Muscle of leg (tissue), 3 donors: ENCODE measurements at regions not wholly inside any gene's neighbourhood (a gene's known extent, or its start where the extent isn't known, plus 50 kb on each side); places are given as distances from the start of the nearest gene placed in this dataset.

Experiments used
- DNase-seq: peaks from one replicate; pipeline ENCODE4 v3.0.0; 2013
- H3K27ac ChIP-seq: one replicate; pipeline ENCODE4 v1.5.1; 2013; ENCODE audit warnings: mild to moderate bottlenecking, low read length, control low read depth
- H3K27me3 ChIP-seq: one replicate; pipeline ENCODE4 v1.6.1; 2013; ENCODE audit warnings: low read length; ENCODE audit not compliant: control insufficient read depth, insufficient read depth
- H3K36me3 ChIP-seq: one replicate; pipeline ENCODE4 v1.6.1; 2013; ENCODE audit warnings: low read length; ENCODE audit not compliant: control insufficient read depth, insufficient read depth
- H3K4me1 ChIP-seq: one replicate; pipeline ENCODE4 v1.6.1; 2013; ENCODE audit warnings: low read length; ENCODE audit not compliant: control insufficient read depth, insufficient read depth
- H3K4me3 ChIP-seq: one replicate; pipeline ENCODE4 v1.5.1; 2013; ENCODE audit warnings: low read length, control low read depth
- H3K9me3 ChIP-seq: replicated peaks from 2 replicates; pipeline ENCODE4 v1.6.1; 2013; ENCODE audit warnings: low read depth, low read length; ENCODE audit not compliant: control insufficient read depth
- WGBS: methylation state at CpG from one replicate; pipeline ENCODE4 v1.1.5; 2013; ENCODE audit warnings: missing lambda C conversion rate; ENCODE audit not compliant: insufficient coverage; 5-methylcytosine and 5-hydroxymethylcytosine counted together

- DNase-seq = no peak
- Histone ChIP-seq H3K36me3 (no peaks in the 10 kb centered on the region), H3K27ac (no peak overlapping the region), H3K9me3 (no peaks in the 10 kb centered on the region), H3K4me3 (no peak overlapping the region), H3K4me1 (peaks cover 4% of the 10 kb centered on the region), H3K27me3 (peaks cover 2% of the 10 kb centered on the region)
- 88% methylated on average over 8 of the region's 10 CpGs for WGBS
These were observed 187.1 kb downstream of the MYCN start for GRCh38 chr2:16127276-16127940.

- WGBS = no CpG with 5 or more reads among the region's 4 CpGs
- H3K4me3 ChIP-seq = no peak overlapping the region
- H3K27ac ChIP-seq = no peak overlapping the region
- DNase-seq = no peak
- peaks cover 4% of the 10 kb centered on the region for H3K4me1 ChIP-seq
- peaks cover 2% of the 10 kb centered on the region for H3K27me3 ChIP-seq
- H3K9me3 ChIP-seq = no peaks in the 10 kb centered on the region
- H3K36me3 ChIP-seq = no peaks in the 10 kb centered on the region
These were observed 186.3 kb downstream of the MYCN start for GRCh38 chr2:16126517-16127275.

- Histone ChIP-seq H3K4me3 (no peak overlapping the region), H3K9me3 (no peaks in the 10 kb centered on the region), H3K36me3 (no peaks in the 10 kb centered on the region), H3K27ac (no peak overlapping the region), H3K27me3 (peaks cover 2% of the 10 kb centered on the region), H3K4me1 (peaks cover 4% of the 10 kb centered on the region)
- 65% methylated on average over 8 of the region's 18 CpGs for WGBS
- no peak for DNase-seq
These were observed 185.5 kb downstream of the MYCN start for GRCh38 chr2:16125614-16126516.

- peaks cover 2% of the 10 kb centered on the region for H3K27me3 ChIP-seq
- no peak overlapping the region for H3K27ac ChIP-seq
- H3K9me3 ChIP-seq = no peaks in the 10 kb centered on the region
- 54% methylated on average over 2 of the region's 8 CpGs for WGBS
- H3K4me1 ChIP-seq = peaks cover 4% of the 10 kb centered on the region
- no peak overlapping the region for H3K4me3 ChIP-seq
- no peaks in the 10 kb centered on the region for H3K36me3 ChIP-seq
- DNase-seq = no peak
These were observed 184.7 kb downstream of the MYCN start for GRCh38 chr2:16124881-16125613.

GRCh38 chr2:16123856-16124780, 183.8 kb downstream of the MYCN start:
- Histone ChIP-seq H3K4me1 (peaks cover 4% of the 10 kb centered on the region), H3K9me3 (no peaks in the 10 kb centered on the region), H3K4me3 (no peak overlapping the region), H3K27me3 (peaks cover 2% of the 10 kb centered on the region), H3K27ac (no peak overlapping the region), H3K36me3 (no peaks in the 10 kb centered on the region)
- DNase-seq = no peak
- 65% methylated on average over 2 of the region's 10 CpGs for WGBS

- Histone ChIP-seq H3K27me3 (no peaks in the 10 kb centered on the region), H3K4me3 (no peak overlapping the region), H3K9me3 (no peaks in the 10 kb centered on the region), H3K27ac (no peak overlapping the region), H3K36me3 (no peaks in the 10 kb centered on the region), H3K4me1 (peaks cover 4% of the 10 kb centered on the region)
- DNase-seq = peak; percentile 16
- WGBS = 70% methylated on average over 6 of the region's 8 CpGs
These were observed 183.1 kb downstream of the MYCN start for GRCh38 chr2:16123421-16123820.

- H3K36me3 ChIP-seq = no peaks in the 10 kb centered on the region
- peaks cover 4% of the 10 kb centered on the region for H3K4me1 ChIP-seq
- no peak for DNase-seq
- WGBS = 93% methylated on average over 3 of the region's 4 CpGs
- no peak overlapping the region for H3K27ac ChIP-seq
- H3K27me3 ChIP-seq = no peaks in the 10 kb centered on the region
- no peak overlapping the region for H3K4me3 ChIP-seq
- no peaks in the 10 kb centered on the region for H3K9me3 ChIP-seq
These were observed 182.2 kb downstream of the MYCN start for GRCh38 chr2:16122556-16122955.

- Histone ChIP-seq H3K9me3 (no peaks in the 10 kb centered on the region), H3K27ac (no peak overlapping the region), H3K27me3 (no peaks in the 10 kb centered on the region), H3K4me3 (no peak overlapping the region), H3K4me1 (peaks cover 4% of the 10 kb centered on the region), H3K36me3 (no peaks in the 10 kb centered on the region)
- DNase-seq = no peak
- WGBS = 90% methylated on average over 3 of the region's 4 CpGs
These were observed 181.6 kb downstream of the MYCN start for GRCh38 chr2:16121986-16122390.
